AG08395 (cell line): ENCODE measurements at regions not wholly inside any gene's neighbourhood (a gene's known extent, or its start where the extent isn't known, plus 50 kb on each side); places are given as distances from the start of the nearest gene placed in this dataset.
"Not testable (repeated sequence)": the region's sequence is repeated elsewhere in the genome, so short reads cannot be mapped to it uniquely, and the experiment has no call there.

Source experiments
- DNase-seq: peaks from one replicate; pipeline ENCODE4 v3.0.0; 2012; ENCODE audit warnings: mixed read lengths, low spot score

DNA sequence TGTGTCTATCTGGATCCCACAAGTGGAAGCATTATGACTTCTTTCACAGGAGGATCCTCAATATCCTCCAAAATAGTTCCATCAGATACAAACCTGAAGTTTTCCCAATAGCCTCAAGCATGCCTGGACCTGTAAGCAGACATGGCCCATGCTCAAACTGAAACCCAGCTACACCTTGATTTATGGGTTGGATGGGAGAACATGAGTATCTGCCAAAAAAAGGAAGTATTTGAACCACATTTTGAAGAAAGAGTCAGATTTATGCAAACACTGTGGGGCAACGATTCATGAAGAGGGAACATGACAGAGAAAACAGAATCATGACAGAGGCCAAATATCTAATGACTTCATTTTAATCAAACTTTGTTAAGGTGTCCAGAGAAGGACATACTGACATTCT is 351.0 kb upstream of the NFIA start:
- no peak for DNase-seq

DNA sequence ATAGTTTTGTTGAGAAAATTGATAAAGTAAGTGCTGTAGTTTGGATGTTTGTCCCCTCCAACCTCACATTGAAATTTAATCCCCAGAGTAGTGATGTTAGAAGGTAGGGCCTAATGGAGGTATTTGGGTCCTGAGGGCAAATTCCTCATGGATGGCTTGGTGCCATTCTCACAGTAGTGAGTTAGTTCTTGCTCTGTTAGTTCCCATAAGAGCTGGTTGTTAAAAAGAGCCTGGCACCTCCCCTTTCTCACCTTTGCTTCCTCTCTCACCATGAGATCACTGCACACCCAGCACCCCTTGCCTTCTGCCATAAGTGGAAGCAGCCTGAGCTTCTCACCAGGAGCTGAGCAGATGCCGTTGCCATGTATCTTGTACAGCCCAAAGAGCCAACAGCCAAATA is 354.8 kb upstream of the NFIA start:
- DNase-seq: no peak

DNA sequence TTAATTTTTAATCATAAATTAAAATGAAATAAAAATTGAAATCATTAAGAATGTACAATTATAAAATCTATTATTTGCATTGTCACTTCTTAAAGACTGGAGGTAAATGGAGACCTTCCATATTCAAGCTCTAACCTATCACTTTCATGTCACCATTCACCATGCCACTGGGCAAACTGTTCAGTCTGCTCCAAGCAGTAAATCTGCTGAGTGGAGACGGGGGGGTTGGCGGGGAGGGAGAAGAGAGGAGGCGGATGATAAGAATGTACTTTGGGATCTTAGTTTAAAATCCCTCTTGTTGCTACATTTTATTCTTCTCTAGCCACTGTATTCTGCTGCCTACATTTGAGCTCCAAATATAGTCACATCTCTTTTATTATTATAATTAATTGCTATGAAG is 365.9 kb upstream of the NFIA start:
- DNase-seq: no peak

DNA sequence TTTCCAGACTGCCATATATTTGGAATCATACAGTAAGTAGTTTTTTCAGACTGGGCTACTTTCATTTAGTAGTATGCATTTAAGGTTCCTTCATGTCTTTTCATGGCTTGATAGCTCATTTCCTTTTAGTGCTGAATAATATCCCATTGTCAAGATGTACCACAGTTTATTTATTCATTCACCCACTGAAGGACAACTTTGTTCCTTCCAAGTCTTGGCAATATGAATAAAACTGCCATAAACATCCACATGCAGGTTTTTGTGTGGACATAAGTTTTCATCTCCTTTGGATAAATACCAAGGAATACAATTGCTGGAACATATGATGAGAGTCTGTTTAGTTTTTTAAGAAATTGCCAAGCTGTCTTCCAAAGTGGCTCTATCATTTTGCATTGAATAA is 366.4 kb upstream of the NFIA start:
- no peak for DNase-seq

DNA sequence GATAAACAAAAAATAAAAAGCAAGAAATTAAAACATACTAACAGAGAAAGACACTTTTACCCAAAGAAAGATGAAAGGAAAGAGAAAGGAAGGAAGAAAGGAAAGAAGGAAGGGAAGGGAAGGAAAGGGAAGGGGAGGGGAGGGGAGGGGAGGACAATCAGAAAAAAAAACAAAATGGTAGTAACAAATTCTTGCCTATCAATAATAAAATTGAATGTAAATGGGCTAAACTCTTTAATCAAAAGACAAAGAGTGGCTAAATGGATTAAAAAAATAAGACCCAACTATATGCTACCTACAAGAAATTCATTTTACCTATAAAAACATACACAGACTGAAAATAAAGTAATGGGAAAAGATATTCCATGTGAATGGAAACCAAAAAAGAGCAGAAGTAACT is 372.9 kb upstream of the NFIA start:
- no peak for DNase-seq

DNA sequence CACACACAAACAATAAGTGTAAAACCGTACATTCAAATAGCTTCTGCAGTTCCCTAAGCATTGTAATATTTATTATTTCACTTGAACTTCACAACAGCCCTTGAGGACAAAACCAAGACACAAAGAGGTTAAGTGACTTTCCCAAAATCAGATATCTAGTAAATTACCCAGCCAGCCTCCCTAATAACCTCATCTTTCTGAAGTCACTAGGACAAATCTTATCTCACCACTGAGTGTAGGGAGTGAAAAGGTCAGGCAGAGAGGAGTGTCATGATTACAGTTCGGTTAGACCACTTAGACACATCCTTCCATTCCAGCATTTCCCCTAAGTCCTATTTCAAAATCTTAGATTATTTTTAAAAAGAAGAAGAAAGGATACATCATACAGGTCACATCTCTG is 377.3 kb upstream of the NFIA start:
- no peak for DNase-seq

DNA sequence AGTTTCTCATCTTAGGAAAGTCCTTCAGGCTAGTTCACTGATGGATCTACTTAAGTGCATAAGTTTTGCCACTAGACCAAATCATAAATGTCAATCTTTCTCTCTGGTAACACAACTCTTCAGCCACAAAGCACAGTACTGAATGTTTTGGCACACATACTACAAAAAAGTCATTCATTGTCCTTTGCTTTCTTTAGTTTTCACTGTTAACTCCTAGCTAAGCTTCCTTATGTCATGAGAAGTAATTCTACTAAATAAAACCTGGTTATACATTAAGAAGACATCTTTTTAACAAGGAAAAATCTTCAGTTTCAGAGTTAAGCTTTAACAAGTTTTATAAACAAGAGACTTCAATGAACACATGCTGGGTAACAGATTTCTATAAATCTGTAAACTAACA is 379.2 kb upstream of the NFIA start:
- DNase-seq: no peak

DNA sequence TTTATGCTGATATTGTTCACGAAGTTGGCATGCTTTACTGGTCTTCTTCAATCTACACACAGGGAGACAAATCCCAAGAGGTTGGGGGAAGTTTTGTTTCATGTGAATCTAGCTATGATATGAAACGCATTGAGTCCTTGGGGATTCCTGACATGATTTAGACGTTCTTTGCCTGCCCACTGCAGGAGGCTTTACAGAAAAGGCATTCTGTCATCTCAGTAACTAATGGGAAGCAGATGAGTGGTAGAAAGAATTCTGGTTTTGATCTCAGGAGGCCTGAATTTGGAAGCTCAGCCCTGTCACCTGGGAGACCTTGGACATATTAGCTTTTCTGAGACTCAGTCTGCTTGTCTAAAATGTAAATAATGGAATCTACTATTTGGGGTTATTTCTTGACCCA is 383.0 kb upstream of the NFIA start:
- DNase-seq: no peak

DNA sequence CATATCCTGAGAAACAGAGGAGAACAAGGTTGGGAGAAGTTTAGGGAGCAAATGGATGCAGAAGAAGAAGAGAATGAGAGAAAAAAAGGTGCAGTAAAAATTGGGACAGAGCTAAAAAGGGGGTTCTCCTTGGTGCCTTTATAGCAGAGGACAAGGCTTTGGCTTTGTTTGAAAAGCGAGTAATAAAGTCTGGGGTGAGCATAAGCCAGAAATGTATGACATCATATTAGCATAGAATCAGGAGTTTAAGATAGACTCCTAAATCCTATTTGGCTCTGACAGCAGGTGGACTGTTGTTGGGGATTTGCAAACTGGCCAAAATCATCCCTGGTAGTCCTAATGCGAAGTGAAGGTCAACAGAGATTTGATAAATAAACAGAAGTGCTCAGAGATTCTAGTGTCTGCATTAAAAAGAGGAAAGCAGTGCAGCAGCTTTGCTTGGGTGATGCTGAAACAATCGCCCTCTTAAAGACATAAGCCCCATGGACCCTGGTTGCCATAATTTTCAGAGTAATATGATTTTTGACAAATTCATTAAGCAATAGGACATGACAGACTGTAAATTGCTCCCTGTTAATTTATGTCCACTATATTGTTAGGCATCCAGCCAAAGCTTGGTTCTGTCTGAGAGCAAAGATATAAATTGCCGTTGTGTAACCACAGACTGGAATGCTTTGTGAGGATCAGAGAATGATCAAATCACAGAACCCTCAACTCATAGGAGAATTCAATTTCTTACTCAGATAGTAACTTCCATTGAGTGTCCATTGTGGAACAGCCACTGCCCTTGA is 385.0 kb upstream of the NFIA start:
- DNase-seq: no peak

DNA sequence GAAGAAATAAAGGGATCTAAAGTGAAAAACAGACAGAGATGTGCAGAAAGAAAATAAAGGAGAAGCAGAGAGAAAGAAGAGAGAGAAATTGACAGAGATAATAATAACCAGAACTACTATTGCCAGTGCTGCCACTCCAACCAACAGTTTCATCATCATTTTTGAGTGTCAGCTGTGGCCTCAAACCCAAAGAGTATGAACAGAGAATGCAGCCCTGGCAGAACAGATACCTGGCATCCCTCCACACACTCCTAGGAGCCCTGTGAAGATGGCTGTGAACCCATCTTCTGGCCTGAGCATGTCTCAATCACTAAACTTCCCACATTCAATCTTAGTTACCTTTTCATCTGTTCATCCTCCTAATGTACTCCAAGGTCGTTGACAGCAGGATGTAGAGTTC is 385.8 kb upstream of the NFIA start:
- no peak for DNase-seq

DNA sequence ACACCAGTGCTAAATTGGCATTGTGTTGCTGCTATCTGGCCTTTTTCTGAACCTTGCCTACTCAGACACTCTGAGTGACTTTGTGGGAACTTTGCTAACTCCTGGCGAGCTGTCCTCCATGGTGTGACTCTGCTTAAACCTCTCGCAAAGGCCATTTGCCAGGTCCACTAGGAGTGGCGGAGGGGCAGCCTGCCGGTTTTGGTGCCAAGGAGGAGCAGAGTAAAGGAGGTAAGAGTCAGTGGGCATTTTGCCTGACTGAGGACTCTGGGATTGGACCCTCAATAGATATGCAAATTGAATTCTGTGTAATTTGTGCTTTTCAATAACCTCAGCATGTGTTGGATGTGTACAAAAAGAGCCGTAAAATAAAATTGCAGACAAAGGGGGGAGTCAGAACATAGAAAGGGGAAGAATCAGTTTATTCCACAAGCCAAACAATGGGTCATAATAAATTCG is 386.6 kb upstream of the NFIA start:
- no peak for DNase-seq

DNA sequence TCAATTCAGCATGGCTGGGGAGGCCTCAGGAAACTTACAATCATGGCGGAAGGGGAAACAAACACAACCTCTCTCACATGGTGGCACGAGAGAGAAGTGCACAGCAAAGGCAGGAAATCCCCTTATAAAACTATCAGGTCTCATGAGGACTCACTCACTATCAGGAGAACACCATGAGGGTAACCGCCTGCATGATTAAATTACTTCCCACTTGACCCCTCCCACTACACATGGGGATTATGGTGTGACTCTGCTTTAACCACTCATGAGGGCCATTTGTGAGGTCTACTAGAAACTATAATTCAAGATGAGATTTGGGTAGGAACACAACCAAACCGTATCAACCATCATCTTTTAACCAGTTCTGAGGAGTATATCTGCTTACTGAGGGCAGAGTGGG is 387.4 kb upstream of the NFIA start:
- DNase-seq: no peak

DNA sequence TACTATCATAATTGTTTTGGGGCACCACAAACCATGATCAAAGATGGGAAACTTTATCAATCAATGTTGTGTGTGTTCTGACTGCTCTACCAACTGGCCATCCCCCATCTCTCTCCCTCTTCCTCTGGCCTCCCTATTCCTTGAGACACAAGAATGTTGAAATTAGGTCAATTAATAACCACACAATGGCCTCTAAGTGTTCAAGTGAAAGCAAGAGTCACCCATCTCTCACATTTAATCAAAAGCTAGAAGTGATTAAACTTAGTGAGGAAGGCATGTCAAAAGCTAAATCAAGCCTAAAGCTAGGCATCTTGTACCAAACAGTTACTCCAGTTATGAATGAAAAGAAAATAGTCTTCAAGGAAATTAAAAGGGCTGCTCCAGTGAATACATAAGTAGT is 390.3 kb upstream of the NFIA start:
- no peak for DNase-seq

DNA sequence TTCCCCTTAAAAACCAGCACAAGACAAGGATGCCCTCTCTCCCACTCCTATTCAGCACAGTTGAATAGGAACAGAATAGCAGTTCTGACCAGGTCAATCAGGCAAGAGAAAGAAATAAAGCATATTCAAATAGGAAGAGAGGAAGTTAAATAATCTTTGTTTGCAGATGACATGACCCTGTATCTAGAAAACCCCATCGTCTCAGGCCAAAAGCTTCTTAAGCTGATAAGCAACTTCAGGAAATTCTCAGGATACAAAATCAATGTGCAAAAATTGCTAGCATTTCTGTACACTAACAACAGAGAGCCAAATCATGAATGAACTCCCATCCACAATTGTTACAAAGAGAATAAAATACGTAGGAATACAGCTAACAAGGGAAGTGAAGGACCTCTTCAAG is 394.1 kb upstream of the NFIA start:
- DNase-seq: not testable (repeated sequence)

DNA sequence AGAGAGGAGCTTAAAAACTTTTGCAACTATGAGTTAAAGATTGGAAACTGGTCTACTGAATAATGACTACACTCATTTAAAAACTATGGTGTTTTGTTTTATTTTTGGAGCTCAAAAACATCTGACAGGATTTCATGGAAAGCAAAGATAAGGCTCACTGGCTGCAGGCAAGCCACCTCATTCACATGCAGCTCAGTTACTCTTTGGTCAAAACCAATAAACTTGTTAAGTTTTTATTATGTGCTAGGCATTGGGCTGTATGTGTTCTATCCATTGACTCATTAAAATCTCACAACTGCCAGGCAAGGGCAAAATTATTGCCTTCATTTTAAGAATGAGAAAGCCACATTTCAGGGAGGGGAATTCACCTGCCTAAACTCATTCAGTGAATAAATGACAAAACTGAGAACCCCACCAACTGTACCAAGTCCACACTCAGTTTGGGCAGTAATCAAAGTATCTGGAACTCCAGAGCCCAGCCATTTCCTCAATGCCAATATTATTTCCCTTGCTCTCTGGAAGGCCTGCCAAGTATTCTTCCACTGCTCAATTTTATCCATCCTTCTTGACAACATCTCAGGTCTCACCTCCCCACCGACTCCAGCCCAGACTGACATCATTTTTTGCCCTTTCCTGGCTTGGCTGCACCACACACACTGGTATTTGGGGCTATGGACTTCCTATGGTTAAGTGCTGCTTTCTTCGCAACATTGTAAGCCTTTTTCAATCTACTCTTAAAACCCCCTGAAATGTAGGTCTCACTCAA is 401.1 kb upstream of the NFIA start:
- no peak for DNase-seq

DNA sequence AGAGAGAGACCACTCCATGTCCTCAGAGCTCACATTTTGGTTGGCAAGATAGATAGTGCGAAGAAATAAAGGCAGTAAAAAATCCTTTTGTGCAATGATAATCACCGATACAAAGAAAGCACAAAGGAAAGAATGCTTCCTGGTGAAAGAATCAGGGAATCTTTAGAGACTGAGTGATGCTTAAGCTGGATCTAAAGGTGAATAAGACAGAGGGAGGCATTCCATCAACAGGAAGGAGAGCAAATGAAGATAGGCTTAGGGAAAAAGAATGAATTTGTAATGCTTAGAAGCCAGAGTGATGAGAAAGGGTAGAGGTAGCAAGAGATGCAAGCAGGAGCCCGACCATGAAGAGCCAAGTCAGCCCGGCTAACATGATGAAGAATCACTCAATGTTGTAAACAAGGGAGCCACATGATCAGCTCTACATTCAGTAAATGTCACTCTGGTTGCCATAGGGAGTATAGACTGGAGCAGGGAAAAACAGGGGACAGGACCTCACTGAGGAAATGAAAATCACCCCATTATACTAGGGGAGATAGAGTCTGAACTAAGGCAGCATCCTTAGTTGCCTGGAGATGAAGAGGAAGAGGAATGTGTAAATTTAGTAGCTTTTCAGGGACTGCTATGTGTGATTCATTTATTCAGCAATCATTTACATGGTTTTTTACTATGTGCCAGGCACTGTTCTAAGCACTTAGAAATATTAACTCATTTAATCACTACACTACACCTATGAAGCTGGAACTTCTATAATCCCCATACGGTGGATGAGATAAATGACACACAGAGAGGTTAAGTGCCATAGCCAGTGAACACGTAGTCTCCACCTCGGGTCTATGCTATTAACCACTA is 402.6 kb upstream of the NFIA start:
- no peak for DNase-seq

DNA sequence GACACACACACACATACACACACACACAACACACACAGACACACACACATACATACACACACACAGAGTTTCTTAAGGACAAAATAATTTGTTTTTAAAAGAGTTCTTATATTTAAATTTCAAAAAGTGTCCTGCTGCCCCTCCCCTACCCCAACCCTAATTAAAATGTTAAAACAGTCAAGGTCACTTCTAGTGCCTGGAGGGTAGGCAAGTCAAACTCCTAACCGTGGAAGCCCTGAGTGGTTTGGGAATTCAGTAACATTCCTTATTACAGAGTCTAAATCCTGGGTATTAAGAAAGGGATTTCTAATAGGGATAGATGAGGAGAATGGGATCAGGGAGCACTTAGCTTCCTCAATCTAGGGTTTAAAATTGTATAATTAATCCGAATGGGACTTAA is 403.6 kb upstream of the NFIA start:
- no peak for DNase-seq

DNA sequence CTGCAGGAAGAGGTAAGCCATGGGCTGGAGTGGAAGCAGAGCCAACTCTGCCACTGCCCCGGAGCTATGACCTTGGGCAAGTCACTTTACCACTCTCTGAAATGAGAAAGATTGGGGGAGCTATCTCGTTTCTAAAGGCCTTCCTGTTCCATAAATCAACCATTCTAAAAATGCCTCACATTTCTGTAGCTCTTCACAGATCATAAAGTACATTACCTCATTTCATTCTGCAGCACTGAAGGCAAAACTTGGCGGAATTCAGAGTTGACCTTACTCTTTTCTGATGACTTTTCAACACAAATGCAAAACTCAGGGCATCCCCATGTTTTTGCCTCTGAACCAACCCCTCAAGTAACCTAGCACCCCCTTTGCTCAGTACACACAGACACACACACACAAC is 404.0 kb upstream of the NFIA start:
- DNase-seq: no peak

DNA sequence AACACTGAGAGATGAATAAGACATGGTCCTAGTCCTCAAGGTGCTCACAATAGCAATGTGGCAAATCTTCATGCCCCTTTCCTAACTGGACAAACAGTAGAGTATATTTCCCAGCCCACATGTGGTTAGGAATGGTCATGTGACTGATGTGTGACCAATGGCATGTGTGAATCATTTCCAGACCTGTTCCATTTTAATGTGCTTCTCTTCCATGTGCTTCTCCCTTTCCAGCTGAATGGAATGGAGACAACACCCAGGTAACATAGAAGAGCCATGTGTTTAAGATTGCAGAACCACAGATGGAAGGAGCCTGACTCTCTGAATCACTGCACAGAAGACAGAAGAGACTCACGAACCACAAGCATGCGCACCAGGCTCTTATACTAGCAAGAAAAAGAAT is 409.9 kb upstream of the NFIA start:
- no peak for DNase-seq

DNA sequence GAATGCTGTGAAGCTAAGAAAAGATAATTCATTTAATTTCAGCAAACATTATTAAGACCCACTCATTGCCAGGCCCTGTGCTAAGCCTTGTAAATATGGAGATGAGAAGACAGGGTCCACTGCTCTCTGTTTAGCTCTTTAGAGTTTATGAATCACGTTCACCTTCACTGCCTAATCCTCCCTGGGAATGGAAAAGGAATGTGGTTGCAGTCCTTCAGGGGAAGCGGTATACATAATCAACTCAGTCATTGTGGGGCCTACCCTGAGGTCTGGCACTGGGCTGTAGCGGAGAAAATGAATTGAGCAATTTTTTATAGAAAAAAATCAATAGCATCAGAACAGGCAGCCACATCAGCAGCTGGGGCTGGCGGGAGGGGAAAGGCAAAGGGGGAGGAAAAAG is 412.1 kb upstream of the NFIA start:
- no peak for DNase-seq

DNA sequence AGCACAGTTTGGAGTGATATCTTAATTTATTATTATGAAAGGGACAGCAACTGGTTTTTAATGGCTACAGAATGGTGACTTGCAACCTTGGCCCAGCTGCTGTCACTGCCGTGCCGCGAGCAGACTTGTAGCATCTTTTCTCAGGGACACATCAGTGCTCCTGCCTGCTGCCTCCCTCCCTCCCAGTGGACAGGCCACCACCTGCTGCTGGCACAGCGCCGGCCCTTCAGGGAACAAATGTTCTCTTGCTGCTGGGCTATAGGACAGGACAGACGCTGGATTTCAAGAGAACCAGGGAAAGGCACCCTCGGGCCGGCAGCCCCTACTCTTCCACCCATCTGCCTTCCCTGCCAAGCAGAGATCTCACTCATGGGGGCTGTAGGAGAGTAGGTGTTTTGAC is 413.8 kb upstream of the NFIA start:
- no peak for DNase-seq

DNA sequence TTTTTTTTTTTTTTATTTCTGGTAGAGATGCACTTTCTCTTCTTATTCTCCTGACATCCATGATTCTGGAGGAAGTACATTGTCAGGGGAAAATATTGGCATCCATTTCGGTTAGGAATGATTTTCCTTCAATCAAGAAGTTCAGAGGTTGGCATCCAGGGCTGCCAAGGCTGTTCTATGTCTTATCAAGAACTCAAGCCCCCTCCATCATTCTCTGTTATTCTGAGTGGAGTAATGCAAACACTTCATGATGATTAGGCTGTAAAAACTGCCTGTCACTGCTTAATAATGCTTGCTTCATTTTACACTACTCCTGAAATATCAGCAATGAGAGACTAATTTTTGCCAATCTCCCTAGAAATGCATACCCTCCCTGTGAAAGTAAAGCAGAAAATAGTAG is 417.1 kb upstream of the NFIA start:
- DNase-seq: no peak

DNA sequence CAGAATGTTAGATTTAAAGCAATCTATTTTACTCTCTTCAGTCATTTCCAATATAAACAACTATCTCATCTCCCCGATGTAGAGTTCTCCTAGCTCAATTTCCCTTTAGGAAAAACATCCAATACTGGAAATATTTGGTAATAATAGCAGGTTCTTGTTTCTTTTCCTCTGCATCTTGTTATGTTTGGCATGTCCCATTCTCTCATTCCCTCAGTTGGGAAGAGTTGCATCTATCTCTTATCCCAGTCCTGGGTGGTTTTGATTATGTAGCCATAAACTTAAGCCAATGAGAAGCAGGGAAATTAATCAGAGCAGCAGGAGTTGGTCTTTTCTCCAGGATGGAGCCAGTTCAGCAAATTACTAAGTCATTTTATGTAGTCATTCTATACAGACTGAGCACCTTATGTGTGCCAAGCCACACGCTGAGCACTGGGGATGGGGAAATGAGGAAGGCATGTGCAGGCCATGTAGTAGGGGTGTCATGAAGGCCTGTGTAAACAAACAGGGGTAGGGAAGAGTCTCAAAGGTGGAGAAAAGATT is 418.2 kb upstream of the NFIA start:
- DNase-seq: no peak
